MV-4-11 (cell line): ENCODE measurements at regions not wholly inside any gene's neighbourhood (a gene's known extent, or its start where the extent isn't known, plus 50 kb on each side); places are given as distances from the start of the nearest gene placed in this dataset.
"Not testable (repeated sequence)": the region's sequence is repeated elsewhere in the genome, so short reads cannot be mapped to it uniquely, and the experiment has no call there.

Source experiments
- DNase-seq: peaks from one replicate; lab custom pipeline; 2025; lab: John Stamatoyannopoulos, UW

- no peak for DNase-seq
These were observed 290.2 kb downstream of the SPATA17 start for GRCh38 chr1:217921126-217921904.

GRCh38 chr1:217924924-217925323 is 293.8 kb downstream of the SPATA17 start:
- DNase-seq: no peak

GRCh38 chr1:217929213-217929885 is 298.2 kb downstream of the SPATA17 start:
- DNase-seq: no peak

GRCh38 chr1:217943361-217943760 is 312.2 kb downstream of the SPATA17 start:
- no peak for DNase-seq

GRCh38 chr1:217944550-217944949 is 313.4 kb downstream of the SPATA17 start:
- no peak for DNase-seq

- no peak for DNase-seq
These were observed 315.4 kb downstream of the SPATA17 start for GRCh38 chr1:217946511-217946910.

- DNase-seq: peak; percentile 32
These were observed 317.6 kb downstream of the SPATA17 start for GRCh38 chr1:217948741-217949140.

GRCh38 chr1:217953330-217953729 is 322.2 kb downstream of the SPATA17 start:
- DNase-seq: no peak

GRCh38 chr1:217953922-217954321 is 322.8 kb downstream of the SPATA17 start:
- DNase-seq: no peak

GRCh38 chr1:217955723-217956122 is 324.6 kb downstream of the SPATA17 start:
- no peak for DNase-seq

GRCh38 chr1:217965156-217965786 is 319.8 kb upstream of the RRP15 start:
- no peak for DNase-seq

GRCh38 chr1:217968085-217968484 is 317.0 kb upstream of the RRP15 start:
- no peak for DNase-seq

GRCh38 chr1:217969428-217969827 is 315.7 kb upstream of the RRP15 start:
- no peak for DNase-seq

- DNase-seq: no peak
These were observed 307.1 kb upstream of the RRP15 start for GRCh38 chr1:217977943-217978342.

GRCh38 chr1:217981430-217981829 is 303.7 kb upstream of the RRP15 start:
- no peak for DNase-seq

GRCh38 chr1:217982331-217983050 is 302.6 kb upstream of the RRP15 start:
- no peak for DNase-seq

- no peak for DNase-seq
These were observed 302.1 kb upstream of the RRP15 start for GRCh38 chr1:217983051-217983375.

GRCh38 chr1:217985641-217986040 is 299.5 kb upstream of the RRP15 start:
- DNase-seq: no peak

GRCh38 chr1:217989510-217989909 is 295.6 kb upstream of the RRP15 start:
- DNase-seq: no peak

- no peak for DNase-seq
These were observed 291.7 kb upstream of the RRP15 start for GRCh38 chr1:217993439-217993838.

- DNase-seq: not testable (repeated sequence)
These were observed 276.8 kb upstream of the RRP15 start for GRCh38 chr1:218008296-218008695.

- not testable (repeated sequence) for DNase-seq
These were observed 270.0 kb upstream of the RRP15 start for GRCh38 chr1:218015106-218015505.
